Spleen (tissue), 11 donors: ENCODE measurements at regions not wholly inside any gene's neighbourhood (a gene's known extent, or its start where the extent isn't known, plus 50 kb on each side); places are given as distances from the start of the nearest gene placed in this dataset.

ENCODE experiments used
- DNase-seq: peaks from one replicate; pipeline ENCODE4 v3.0.0-alpha.2; 2020
- H3K27ac ChIP-seq, 8 donors: fragments of 200-600 bp; sonication (generic) in 7 of 8; 1 replicate in 4 of 8; 2 replicates in 4 of 8; pipeline versions ENCODE4 v1.5.0 to v1.8.0; 2016 to 2021; ENCODE audit warnings: inconsistent platforms in 4 of 8, mild to moderate bottlenecking in 4 of 8, moderate library complexity in 1 of 8
- H3K27me3 ChIP-seq, 7 donors: fragments of 200-600 bp; sonication (generic) in 6 of 7; replicated peaks in 1 of 7; 1 replicate in 4 of 7; 2 replicates in 3 of 7; pipeline versions ENCODE4 v1.5.0 to v1.8.0; 2016 to 2021; ENCODE audit warnings: inconsistent platforms in 3 of 7, mild to moderate bottlenecking in 1 of 7
- H3K36me3 ChIP-seq, 6 donors: fragments of 200-600 bp; sonication (generic) in 5 of 6; 1 replicate in 4 of 6; 2 replicates in 2 of 6; pipeline versions ENCODE4 v1.5.0 to v1.8.0; 2016 to 2021; ENCODE audit warnings: inconsistent platforms in 2 of 6
- H3K4me1 ChIP-seq, 6 donors: fragments of 200-600 bp; sonication (generic) in 5 of 6; 1 replicate in 3 of 6; 2 replicates in 3 of 6; pipeline versions ENCODE4 v1.5.0 to v1.8.0; 2016 to 2021; ENCODE audit warnings: inconsistent platforms in 3 of 6
- H3K4me3 ChIP-seq, 8 donors: fragments of 200-600 bp; sonication (generic) in 7 of 8; 1 replicate in 4 of 8; 2 replicates in 4 of 8; pipeline versions ENCODE4 v1.5.0 to v1.8.0; 2016 to 2021; ENCODE audit warnings: inconsistent platforms in 4 of 8, mild to moderate bottlenecking in 4 of 8, moderate library complexity in 2 of 8
- H3K9me3 ChIP-seq, 8 donors: fragments of 200-600 bp; sonication (generic) in 7 of 8; 1 replicate in 4 of 8; 2 replicates in 4 of 8; pipeline versions ENCODE4 v1.5.0 to v1.8.0; 2016 to 2021; ENCODE audit warnings: inconsistent platforms in 4 of 8
- POLR2A ChIP-seq, 3 donors: fragments of 450-650 bp; IDR thresholded peaks; one replicate each; pipeline ENCODE4 v1.5.1; 2017; ENCODE audit warnings: antibody characterized with exemption in 3 of 3, mild to moderate bottlenecking in 1 of 3
- POLR2AphosphoS5 ChIP-seq, 3 donors: sonication (generic); formaldehyde crosslinking; IDR thresholded peaks; one replicate each; pipeline ENCODE4 v1.5.1; 2017; ENCODE audit warnings: antibody characterized with exemption in 3 of 3
- WGBS, 5 donors: extraction: QIAGEN DNeasy Blood & Tissue Kit in 3 of 5; methylation state at CpG; one replicate each; pipeline versions ENCODE4 v1.1.5 to v1.1.7; 2013 to 2018; 5-methylcytosine and 5-hydroxymethylcytosine counted together
- intact Hi-C: fragments of 100-400 bp; cut with DNase I; formaldehyde crosslinking; loops from one replicate; pipeline ENCODE4 v1.15.0; 2023; ENCODE audit warnings: low total_unique reads
- TF ChIP-seq, protein P1 (sequence below), 11 experiments: fragments of 200-600 bp in 7 of 11; fragments of 450-650 bp in 4 of 11; sonication (generic) in 4 of 11; IDR thresholded peaks in 8 of 11; conservative IDR thresholded peaks in 3 of 11; 1 replicate in 7 of 11; 2 replicates in 4 of 11; pipeline versions ENCODE4 v1.4.0 to v1.8.0; 2016 to 2021; ENCODE audit warnings: antibody characterized with exemption in 11 of 11, inconsistent platforms in 4 of 11, mild to moderate bottlenecking in 1 of 11
- donor health status: healthy with polysubstance abuse.
- donor health status: DM: no; HTN: no; CAD: no; lungs with moderate emphysema.
- donor health status: DM: no; HTN: no; CAD: no.
- donor health status: Bipolar disorder and iron deficiency.
- donor health status: healthy.
- donor health status: DM: no; HTN: no; CAD: no.
- donor health status: DM: yes; HTN: yes; CAD: no.

DNA sequence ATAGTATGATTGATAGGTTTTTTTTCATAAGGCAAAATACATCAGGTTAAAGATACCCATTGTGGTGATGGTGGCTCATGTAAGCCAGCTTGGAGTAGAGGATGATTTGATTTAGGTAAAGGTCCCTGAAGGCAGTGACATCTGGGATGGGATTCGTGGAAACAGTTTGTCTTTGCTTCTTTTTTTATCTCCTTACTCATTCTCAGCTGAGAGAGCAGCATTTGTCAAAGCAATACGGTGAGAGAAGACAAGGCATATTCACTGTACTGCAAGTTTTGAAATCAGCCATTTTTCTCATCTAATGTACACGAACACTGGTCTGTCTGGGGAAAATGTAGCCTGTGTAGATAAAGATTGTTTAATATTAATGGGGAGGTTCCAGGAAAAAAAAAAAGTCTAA lies 749.1 kb downstream of the SQOR start:
- Histone ChIP-seq H3K4me1 (no peaks in the 10 kb centered on the region), H3K27ac (no peak overlapping the region), H3K4me3 (no peak overlapping the region), H3K9me3 (no peaks in the 10 kb centered on the region), H3K27me3 (no peaks in the 10 kb centered on the region), H3K36me3 (no peaks in the 10 kb centered on the region)
- no peak for DNase-seq
- WGBS, 5 donors = 62 to 75% (median 63%) methylated on average over 3 of the region's 3 CpGs
- TF ChIP-seq POLR2AphosphoS5 (IDR thresholded peaks at IDR 0.05) (no peak), POLR2A (IDR thresholded peaks at IDR 0.05) (no peak)
- TF ChIP-seq, protein P1, sequence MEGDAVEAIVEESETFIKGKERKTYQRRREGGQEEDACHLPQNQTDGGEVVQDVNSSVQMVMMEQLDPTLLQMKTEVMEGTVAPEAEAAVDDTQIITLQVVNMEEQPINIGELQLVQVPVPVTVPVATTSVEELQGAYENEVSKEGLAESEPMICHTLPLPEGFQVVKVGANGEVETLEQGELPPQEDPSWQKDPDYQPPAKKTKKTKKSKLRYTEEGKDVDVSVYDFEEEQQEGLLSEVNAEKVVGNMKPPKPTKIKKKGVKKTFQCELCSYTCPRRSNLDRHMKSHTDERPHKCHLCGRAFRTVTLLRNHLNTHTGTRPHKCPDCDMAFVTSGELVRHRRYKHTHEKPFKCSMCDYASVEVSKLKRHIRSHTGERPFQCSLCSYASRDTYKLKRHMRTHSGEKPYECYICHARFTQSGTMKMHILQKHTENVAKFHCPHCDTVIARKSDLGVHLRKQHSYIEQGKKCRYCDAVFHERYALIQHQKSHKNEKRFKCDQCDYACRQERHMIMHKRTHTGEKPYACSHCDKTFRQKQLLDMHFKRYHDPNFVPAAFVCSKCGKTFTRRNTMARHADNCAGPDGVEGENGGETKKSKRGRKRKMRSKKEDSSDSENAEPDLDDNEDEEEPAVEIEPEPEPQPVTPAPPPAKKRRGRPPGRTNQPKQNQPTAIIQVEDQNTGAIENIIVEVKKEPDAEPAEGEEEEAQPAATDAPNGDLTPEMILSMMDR (IDR thresholded peaks at IDR 0.05 in 8 of 11, conservative IDR thresholded peaks at IDR 0.05 in 3 of 11) = no peak
- intact Hi-C loops = no loop called here

DNA sequence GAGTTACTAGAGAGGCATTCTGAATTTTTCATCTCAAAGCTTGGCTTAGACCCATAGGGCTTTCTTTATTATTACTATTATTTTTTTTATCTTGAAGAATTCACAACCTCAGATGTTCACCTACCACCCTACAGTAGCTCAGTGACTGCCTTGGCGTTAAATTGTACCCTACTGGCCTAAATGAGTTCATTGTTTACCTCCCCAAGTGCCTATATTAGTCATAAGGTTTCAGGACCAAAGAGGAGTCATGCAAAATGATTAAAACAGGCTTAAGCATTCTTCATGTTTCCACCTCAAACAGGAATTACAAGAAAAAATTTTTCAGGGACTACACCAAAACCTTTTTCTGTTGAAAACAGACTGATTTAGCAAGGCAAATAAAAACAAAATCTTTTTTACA lies 751.5 kb downstream of the SQOR start:
- 58 to 73% (median 67%) methylated on average over 1 of the region's 1 CpG for WGBS, 5 donors
- no peak overlapping the region for H3K27ac ChIP-seq
- no peaks in the 10 kb centered on the region for H3K36me3 ChIP-seq
- intact Hi-C loops = no loop called here
- H3K4me3 ChIP-seq = no peak overlapping the region
- peaks cover 0 to 17% (median 11%) of the 10 kb centered on the region in 8 donors for H3K9me3 ChIP-seq
- DNase-seq = no peak
- no peaks in the 10 kb centered on the region for H3K4me1 ChIP-seq
- no peaks in the 10 kb centered on the region for H3K27me3 ChIP-seq
- TF ChIP-seq, protein P1 (IDR thresholded peaks at IDR 0.05 in 8 of 11, conservative IDR thresholded peaks at IDR 0.05 in 3 of 11) = no peak
- no peak for TF ChIP-seq POLR2AphosphoS5 (IDR thresholded peaks at IDR 0.05)
- TF ChIP-seq POLR2A (IDR thresholded peaks at IDR 0.05) = no peak

DNA sequence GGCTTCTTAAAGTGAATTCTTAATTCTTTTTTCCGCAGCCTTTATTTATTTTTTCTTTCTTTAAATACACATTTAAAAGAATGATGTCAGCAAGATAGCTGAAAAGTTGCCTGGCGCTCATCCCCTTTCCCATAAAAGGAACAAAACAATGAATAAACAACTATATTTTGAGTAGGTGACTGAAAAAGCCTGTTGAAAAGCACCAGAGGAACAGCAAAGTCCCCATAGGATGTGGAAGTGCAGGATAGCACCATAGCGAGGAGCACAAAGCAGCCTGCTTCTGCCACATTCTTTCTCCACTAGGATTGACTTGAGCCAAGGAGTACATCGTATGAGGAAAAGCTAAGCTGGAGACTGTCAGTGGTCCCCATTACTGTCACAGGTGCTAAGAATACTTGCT lies 754.9 kb downstream of the SQOR start:
- Histone ChIP-seq H3K9me3 (peaks cover 2 to 39% (median 20%) of the 10 kb centered on the region in 8 donors), H3K36me3 (no peaks in the 10 kb centered on the region), H3K27ac (no peak overlapping the region), H3K4me1 (no peaks in the 10 kb centered on the region), H3K4me3 (no peak overlapping the region), H3K27me3 (no peaks in the 10 kb centered on the region)
- TF ChIP-seq, protein P1 (IDR thresholded peaks at IDR 0.05 in 8 of 11, conservative IDR thresholded peaks at IDR 0.05 in 3 of 11) = no peak
- TF ChIP-seq POLR2A (IDR thresholded peaks at IDR 0.05) (no peak), POLR2AphosphoS5 (IDR thresholded peaks at IDR 0.05) (no peak)
- intact Hi-C loops = no loop called here
- 80 to 91% (median 86%) methylated on average over 4 of the region's 4 CpGs for WGBS, 5 donors
- no peak for DNase-seq

DNA sequence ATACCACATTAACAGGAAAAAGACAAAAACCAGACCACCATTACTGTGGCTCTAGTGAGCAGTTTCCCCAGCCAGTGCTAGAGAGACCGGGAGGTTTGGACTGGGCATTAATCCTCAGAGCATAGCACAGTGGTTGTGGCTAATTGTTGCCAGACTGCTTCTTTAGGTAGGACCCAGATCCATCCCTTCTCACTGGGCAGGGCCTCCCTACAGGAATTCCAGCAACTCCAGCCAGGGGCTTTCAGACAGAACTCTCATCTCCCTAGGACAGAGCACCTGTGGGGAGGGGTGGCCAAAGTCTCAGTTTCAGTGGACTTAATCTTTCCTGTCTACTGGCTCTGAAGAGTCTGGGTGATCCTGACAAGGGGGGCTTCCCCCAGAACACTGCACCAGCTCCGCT lies 759.6 kb downstream of the SQOR start:
- DNase-seq = no peak
- intact Hi-C loops = no loop called here
- peaks cover 2 to 62% (median 32%) of the 10 kb centered on the region in 8 donors for H3K9me3 ChIP-seq
- no peak overlapping the region for H3K4me3 ChIP-seq
- no peaks in the 10 kb centered on the region for H3K36me3 ChIP-seq
- H3K27me3 ChIP-seq = no peaks in the 10 kb centered on the region
- TF ChIP-seq POLR2A (IDR thresholded peaks at IDR 0.05) (no peak), POLR2AphosphoS5 (IDR thresholded peaks at IDR 0.05) (no peak)
- TF ChIP-seq, protein P1 (IDR thresholded peaks at IDR 0.05 in 8 of 11, conservative IDR thresholded peaks at IDR 0.05 in 3 of 11) = no peak
- 39 to 93% (median 82%) methylated on average over 1 to 2 of the region's 2 CpGs for WGBS, 5 donors
- no peak overlapping the region for H3K27ac ChIP-seq
- H3K4me1 ChIP-seq = no peaks in the 10 kb centered on the region
